ENCODE measurements at regions not wholly inside any gene's neighbourhood (a gene's known extent, or its start where the extent isn't known, plus 50 kb on each side); places are given as distances from the start of the nearest gene placed in this dataset.

DNA sequence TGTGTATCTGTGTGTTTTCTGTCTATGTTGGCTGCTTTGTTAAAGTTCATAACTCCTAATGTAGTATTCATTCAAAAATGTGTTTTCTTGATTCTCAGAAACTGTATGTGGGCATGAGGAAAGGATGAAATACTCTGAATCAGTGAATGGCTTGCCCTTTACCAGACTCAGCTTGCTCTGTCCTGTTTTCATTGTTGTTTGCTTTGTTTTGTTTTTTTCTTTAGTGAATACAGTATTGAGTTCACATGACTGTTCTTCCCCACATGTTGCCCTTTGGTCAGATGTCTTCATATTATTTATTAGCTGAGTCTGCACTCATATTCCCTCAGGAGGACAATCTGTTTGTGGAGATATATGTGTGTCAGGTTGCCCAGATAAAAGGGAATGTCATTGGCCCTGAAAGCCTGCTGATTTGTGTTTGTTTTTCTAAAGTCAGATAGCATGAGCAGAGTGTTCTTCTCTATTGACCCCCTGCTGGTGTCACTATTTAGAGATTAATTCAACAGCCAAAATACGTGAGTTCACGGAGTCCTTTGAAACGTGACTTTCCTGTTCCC, 1184.4 kb downstream of the RPA4 start:
- TF ChIP-seq, protein P1, sequence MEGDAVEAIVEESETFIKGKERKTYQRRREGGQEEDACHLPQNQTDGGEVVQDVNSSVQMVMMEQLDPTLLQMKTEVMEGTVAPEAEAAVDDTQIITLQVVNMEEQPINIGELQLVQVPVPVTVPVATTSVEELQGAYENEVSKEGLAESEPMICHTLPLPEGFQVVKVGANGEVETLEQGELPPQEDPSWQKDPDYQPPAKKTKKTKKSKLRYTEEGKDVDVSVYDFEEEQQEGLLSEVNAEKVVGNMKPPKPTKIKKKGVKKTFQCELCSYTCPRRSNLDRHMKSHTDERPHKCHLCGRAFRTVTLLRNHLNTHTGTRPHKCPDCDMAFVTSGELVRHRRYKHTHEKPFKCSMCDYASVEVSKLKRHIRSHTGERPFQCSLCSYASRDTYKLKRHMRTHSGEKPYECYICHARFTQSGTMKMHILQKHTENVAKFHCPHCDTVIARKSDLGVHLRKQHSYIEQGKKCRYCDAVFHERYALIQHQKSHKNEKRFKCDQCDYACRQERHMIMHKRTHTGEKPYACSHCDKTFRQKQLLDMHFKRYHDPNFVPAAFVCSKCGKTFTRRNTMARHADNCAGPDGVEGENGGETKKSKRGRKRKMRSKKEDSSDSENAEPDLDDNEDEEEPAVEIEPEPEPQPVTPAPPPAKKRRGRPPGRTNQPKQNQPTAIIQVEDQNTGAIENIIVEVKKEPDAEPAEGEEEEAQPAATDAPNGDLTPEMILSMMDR (IDR thresholded peaks at IDR 0.05) = no peak
- TF ChIP-seq EP300 (IDR thresholded peaks at IDR 0.05) = no peak
